HEK293T (cell line): ENCODE measurements at regions not wholly inside any gene's neighbourhood (a gene's known extent, or its start where the extent isn't known, plus 50 kb on each side); places are given as distances from the start of the nearest gene placed in this dataset.

Experiments used
- CTCF ChIA-PET: fragments of 350-600 bp; formaldehyde crosslinking; extraction: SDS; loops from one replicate; lab custom pipeline; 2021; ENCODE audit warnings: antibody characterized with exemption, inconsistent platforms; lab: Yijun Ruan, JAX
- POLR2A ChIA-PET: fragments of 350-600 bp; formaldehyde crosslinking; extraction: SDS; loops from one replicate; lab custom pipeline; 2020; ENCODE audit warnings: antibody characterized with exemption, inconsistent platforms; lab: Yijun Ruan, JAX
- DNase-seq: peaks from one replicate; pipeline ENCODE4 v3.0.0; 2012; ENCODE audit warnings: mixed read lengths; ENCODE audit errors: extremely low spot score
- ARNT ChIP-seq: fragments of 450-650 bp; IDR thresholded peaks from 2 replicates; pipeline ENCODE4 v1.6.1; 2017; ENCODE audit warnings: mild to moderate bottlenecking
- BHLHE40 ChIP-seq: fragments of 450-650 bp; IDR thresholded peaks from 2 replicates; pipeline ENCODE4 v1.6.1; 2016; ENCODE audit warnings: mild to moderate bottlenecking, moderate library complexity, borderline replicate concordance
- CTBP1 ChIP-seq: fragments of 450-650 bp; IDR thresholded peaks from 2 replicates; pipeline ENCODE4 v1.6.1; 2016; ENCODE audit warnings: borderline replicate concordance
- ELF4 ChIP-seq: fragments of 450-650 bp; IDR thresholded peaks from 2 replicates; pipeline ENCODE4 v1.6.1; 2017; ENCODE audit warnings: antibody characterized with exemption
- FOXA1 ChIP-seq: fragments of 450-650 bp; IDR thresholded peaks from 2 replicates; pipeline ENCODE4 v1.6.1; 2016; ENCODE audit warnings: mild to moderate bottlenecking
- FOXK2 ChIP-seq: fragments of 450-650 bp; IDR thresholded peaks from 2 replicates; pipeline ENCODE4 v1.6.1; 2016; ENCODE audit warnings: mild to moderate bottlenecking
- FOXM1 ChIP-seq: fragments of 450-650 bp; IDR thresholded peaks from 2 replicates; pipeline ENCODE4 v1.6.1; 2017; ENCODE audit warnings: mild to moderate bottlenecking, borderline replicate concordance
- HDGF ChIP-seq: fragments of 450-650 bp; IDR thresholded peaks from 2 replicates; pipeline ENCODE4 v1.6.1; 2017; ENCODE audit warnings: antibody characterized with exemption, borderline replicate concordance
- L3MBTL2 ChIP-seq: fragments of 450-650 bp; conservative IDR thresholded peaks from 2 replicates; pipeline ENCODE4 v1.6.1; 2016; ENCODE audit warnings: mild to moderate bottlenecking
- LEF1 ChIP-seq: fragments of 450-650 bp; IDR thresholded peaks from 2 replicates; pipeline ENCODE4 v1.6.1; 2017; ENCODE audit warnings: mild to moderate bottlenecking, borderline replicate concordance
- NFRKB ChIP-seq: fragments of 450-650 bp; IDR thresholded peaks from 2 replicates; pipeline ENCODE4 v1.6.1; 2016; ENCODE audit warnings: mild to moderate bottlenecking, moderate library complexity
- SP1 ChIP-seq: fragments of 450-650 bp; IDR thresholded peaks from 2 replicates; pipeline ENCODE4 v1.6.1; 2017
- SUZ12 ChIP-seq: fragments of 450-650 bp; IDR thresholded peaks from 2 replicates; pipeline ENCODE4 v1.6.1; 2016; ENCODE audit warnings: mild to moderate bottlenecking
- TARDBP ChIP-seq: fragments of 450-650 bp; IDR thresholded peaks from 2 replicates; pipeline ENCODE4 v1.6.1; 2016
- ZNF384 ChIP-seq: fragments of 450-650 bp; IDR thresholded peaks from 2 replicates; pipeline ENCODE4 v1.6.1; 2016
- TF ChIP-seq, protein P1 (sequence below): fragments of 450-650 bp; IDR thresholded peaks from 2 replicates; pipeline ENCODE4 v1.6.1; 2016

DNA sequence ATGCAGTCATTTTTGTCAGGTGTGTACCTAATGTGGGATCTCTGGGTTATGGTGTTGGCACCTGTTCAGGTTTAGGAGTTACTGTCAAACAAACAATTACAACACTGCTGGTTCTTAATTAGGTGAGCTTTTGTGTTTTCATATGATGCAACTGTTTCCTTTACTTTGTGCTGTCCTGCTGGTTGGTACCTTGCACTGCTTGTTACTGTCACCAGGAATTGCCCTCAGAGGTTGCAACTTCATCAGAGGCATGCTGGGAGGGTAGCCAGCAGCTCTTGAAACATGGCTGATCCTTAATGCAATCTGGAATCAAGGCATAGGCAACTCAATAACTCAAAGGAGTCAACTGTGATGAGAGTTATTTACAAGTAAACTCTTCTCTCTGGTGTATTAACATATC lies 400.3 kb downstream of the MIAT start:
- CTCF ChIA-PET: no interaction called here
- no peak for DNase-seq
- TF ChIP-seq FOXA1 (no peak), SUZ12 (no peak), ARNT (no peak), FOXM1 (no peak)
- TF ChIP-seq, protein P1, sequence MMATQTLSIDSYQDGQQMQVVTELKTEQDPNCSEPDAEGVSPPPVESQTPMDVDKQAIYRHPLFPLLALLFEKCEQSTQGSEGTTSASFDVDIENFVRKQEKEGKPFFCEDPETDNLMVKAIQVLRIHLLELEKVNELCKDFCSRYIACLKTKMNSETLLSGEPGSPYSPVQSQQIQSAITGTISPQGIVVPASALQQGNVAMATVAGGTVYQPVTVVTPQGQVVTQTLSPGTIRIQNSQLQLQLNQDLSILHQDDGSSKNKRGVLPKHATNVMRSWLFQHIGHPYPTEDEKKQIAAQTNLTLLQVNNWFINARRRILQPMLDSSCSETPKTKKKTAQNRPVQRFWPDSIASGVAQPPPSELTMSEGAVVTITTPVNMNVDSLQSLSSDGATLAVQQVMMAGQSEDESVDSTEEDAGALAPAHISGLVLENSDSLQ: no peak
- POLR2A ChIA-PET: no interaction called here

DNA sequence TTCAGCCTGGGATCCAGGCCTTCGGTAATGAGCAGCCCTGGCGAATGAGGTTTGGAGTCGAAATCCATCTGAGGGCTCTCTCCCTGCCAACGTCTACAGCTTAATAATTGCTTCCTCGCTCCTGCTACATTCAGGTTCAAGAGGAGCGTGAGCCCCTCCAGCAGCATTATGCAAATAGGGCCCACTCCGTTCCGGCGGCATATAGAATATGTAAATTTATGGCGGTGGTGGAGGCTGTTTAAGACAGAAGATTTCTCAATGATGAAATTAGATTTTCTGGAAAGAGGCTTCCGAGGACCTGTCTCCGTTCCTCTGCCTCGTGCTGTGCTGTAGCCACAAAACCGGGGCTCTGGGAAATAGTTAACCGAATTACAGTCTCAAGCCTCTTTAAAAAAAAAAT lies 402.8 kb downstream of the MIAT start:
- CTCF ChIA-PET: no interaction called here

DNA sequence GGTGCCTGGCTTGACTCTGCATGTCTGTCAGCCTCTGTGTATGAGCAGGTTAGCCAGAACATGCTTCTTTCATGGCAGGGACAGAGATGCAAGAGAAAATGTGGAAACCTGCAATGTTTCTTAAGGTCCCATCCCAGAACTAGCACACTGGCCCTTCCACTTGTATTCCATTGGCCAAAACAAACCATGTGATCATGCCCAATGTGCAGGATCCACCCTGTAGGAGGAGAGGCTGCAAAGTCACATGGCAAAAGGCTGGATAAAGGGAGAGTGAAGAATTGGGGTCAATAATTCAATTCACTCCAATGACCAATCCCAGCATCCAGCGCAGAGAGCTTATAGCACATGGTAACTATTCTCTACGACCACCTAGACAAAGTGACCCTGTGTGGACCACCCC lies 405.5 kb downstream of the MIAT start:
- DNase-seq: no peak
- ChIA-PET POLR2A (no interaction called here), CTCF (no interaction called here)
- no peak for TF ChIP-seq LEF1
- no peak for TF ChIP-seq SUZ12
- no peak for TF ChIP-seq HDGF
- no peak for TF ChIP-seq FOXM1
- no peak for TF ChIP-seq ARNT
- no peak for TF ChIP-seq SP1
- no peak for TF ChIP-seq TARDBP

More for the DNA sequence above, 402.8 kb downstream of the MIAT start:
- no peak for DNase-seq
- POLR2A ChIA-PET: no interaction called here
- TF ChIP-seq LEF1 (no peak), BHLHE40 (no peak), SP1 (no peak), CTBP1 (no peak), HDGF (no peak), FOXA1 (no peak), ELF4 (no peak), L3MBTL2 (no peak), FOXM1 (no peak)
- TF ChIP-seq, protein P1: no peak

DNA sequence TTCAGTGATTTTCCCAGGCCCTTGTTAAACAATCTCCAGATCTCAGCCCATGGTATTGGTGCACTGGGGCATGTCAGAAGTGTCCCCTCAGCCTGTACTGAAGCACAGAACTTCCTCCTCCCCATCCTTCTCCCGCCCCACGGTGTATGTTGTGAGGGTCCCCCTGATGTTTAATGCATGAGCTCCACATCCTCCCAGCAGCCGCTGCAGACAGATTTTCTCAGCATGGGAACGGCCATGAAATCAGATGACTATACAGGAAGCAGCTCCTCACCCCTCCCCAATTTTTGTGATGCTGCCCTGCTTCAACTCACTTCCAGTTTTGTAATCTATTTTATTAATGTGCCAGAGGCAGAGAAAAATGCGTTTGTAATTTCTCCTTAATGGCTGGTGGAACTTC lies 406.0 kb downstream of the MIAT start:
- CTCF ChIA-PET: no interaction called here
- TF ChIP-seq LEF1 (no peak), FOXK2 (no peak), ELF4 (no peak), FOXA1 (no peak), ARNT (no peak), CTBP1 (no peak), SUZ12 (no peak), SP1 (no peak), L3MBTL2 (no peak), FOXM1 (no peak), HDGF (no peak), BHLHE40 (no peak), TARDBP (no peak), ZNF384 (no peak), NFRKB (no peak)
- TF ChIP-seq, protein P1: no peak
- no peak for DNase-seq
- POLR2A ChIA-PET: no interaction called here

DNA sequence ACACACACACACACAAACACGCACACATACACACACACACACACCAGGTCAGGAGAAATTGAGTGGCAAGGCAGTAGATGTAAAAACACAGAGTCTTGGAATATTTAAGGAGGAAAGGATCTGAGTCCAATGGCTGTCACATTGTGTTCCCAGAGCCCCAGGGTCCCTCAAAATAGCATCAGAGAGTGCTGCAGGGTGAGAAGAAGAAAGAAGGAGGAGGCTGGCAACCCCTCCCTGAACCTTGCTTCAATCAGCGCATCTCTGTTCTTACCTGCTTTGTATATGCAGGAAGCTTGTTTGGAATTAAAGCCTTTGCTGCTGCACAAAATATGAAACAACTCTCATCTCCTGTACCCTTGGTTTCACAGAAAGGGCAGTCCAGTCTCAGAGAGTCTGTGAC lies 406.5 kb downstream of the MIAT start:
- POLR2A ChIA-PET: no interaction called here
- no peak for DNase-seq
- CTCF ChIA-PET: no interaction called here
- no peak for TF ChIP-seq BHLHE40
- no peak for TF ChIP-seq L3MBTL2
- TF ChIP-seq HDGF: no peak
- TF ChIP-seq TARDBP: no peak
- TF ChIP-seq FOXM1: no peak
- TF ChIP-seq ARNT: no peak
- TF ChIP-seq ZNF384: no peak

DNA sequence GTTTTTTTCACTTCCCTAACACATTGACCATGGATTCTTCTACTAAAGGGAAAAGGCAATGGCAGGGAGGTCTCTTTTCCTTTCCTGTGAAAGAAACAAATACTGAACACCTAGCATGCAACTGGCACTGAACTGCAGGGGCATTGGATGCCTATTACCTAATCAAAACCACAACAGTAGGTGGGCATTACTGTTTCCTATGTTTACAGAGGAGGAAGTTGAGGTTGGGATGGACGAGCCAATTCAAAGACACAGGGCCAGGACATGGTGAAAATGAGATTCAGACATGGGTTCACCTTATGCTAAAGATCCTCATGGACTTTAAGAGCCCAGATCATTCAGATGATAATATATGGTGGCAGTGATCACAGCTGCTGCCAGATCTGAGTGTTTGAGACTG lies 407.0 kb downstream of the MIAT start:
- POLR2A ChIA-PET: no interaction called here
- no peak for DNase-seq
- CTCF ChIA-PET: interaction anchor here (0.6 kb wide), 1 partner anchor 1261 kb away, joined by 4 read pairs; no protein-coding TSS in a partner anchor
- TF ChIP-seq BHLHE40 (no peak), TARDBP (no peak), ARNT (no peak), FOXK2 (no peak), NFRKB (no peak), FOXM1 (no peak), SP1 (no peak), CTBP1 (no peak), LEF1 (no peak), SUZ12 (no peak), L3MBTL2 (no peak)
- TF ChIP-seq, protein P1: no peak

DNA sequence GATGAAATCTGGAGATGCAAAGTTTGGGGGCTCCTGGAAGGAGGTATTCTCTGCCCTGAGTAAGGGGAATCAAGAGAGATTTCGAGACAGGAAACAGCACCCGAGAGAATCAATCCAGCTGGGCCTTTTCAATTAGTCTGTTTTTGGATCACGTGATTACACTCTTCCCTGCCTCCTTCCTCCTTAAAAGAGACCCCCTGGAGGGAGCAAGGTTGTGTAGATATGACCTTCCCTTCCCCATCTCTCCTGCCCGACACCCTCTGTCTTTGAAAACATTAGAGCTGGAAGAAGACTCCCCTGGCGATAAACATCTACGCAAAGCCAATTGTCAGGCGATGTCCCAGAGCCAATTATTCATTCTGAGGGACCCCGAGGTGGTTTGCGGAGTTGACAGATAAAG lies 407.9 kb downstream of the MIAT start:
- CTCF ChIA-PET: interaction anchor here (0.6 kb wide), 1 partner anchor 1262 kb away, joined by 4 read pairs; no protein-coding TSS in a partner anchor
- no peak for TF ChIP-seq SUZ12
- TF ChIP-seq ZNF384: no peak
- no peak for TF ChIP-seq FOXM1
- no peak for TF ChIP-seq TARDBP
- TF ChIP-seq HDGF: no peak
- no peak for TF ChIP-seq ELF4
- DNase-seq: no peak
- POLR2A ChIA-PET: no interaction called here
